OCI-LY3 (cell line): ENCODE measurements at regions not wholly inside any gene's neighbourhood (a gene's known extent, or its start where the extent isn't known, plus 50 kb on each side); places are given as distances from the start of the nearest gene placed in this dataset.
"Not testable (repeated sequence)": the region's sequence is repeated elsewhere in the genome, so short reads cannot be mapped to it uniquely, and the experiment has no call there.

ENCODE experiments used
- H2AFZ ChIP-seq: fragments of 200-600, 300-600 bp; shearing (Covaris generic); 2 replicates; pipeline ENCODE4 v1.6.0; 2014; ENCODE audit warnings: antibody characterized with exemption, low read depth, low read length
- H3K27ac ChIP-seq: fragments of 200-600, 300-600 bp; sonication (generic); 2 replicates; pipeline ENCODE4 v1.5.1; 2014; ENCODE audit warnings: mild to moderate bottlenecking, low read length, moderate library complexity, mixed read lengths
- H3K27me3 ChIP-seq: fragments of 200-600, 300-600 bp; sonication (generic); 2 replicates; pipeline ENCODE4 v1.6.1; 2014; ENCODE audit warnings: low read depth, low read length, mixed read lengths
- H3K36me3 ChIP-seq: fragments of 200-600, 300-600 bp; sonication (generic); replicated peaks from 2 replicates; pipeline ENCODE3; 2014; ENCODE audit warnings: low read depth, low read length, mixed read lengths
- H3K4me1 ChIP-seq: fragments of 300-600, 200-600 bp; sonication (generic); 2 replicates; pipeline ENCODE4 v1.6.1; 2014; ENCODE audit warnings: low read length, mixed read lengths
- H3K4me2 ChIP-seq: fragments of 200-600, 300-600 bp; sonication (generic); 2 replicates; pipeline ENCODE4 v1.6.1; 2014; ENCODE audit warnings: low read length, mixed read lengths
- H3K4me3 ChIP-seq: fragments of 300-600, 200-600 bp; sonication (generic); 2 replicates; pipeline ENCODE4 v1.5.1; 2014; ENCODE audit warnings: antibody characterized with exemption, mild to moderate bottlenecking, low read length, moderate library complexity
- H3K79me2 ChIP-seq: fragments of 300-600, 200-600 bp; shearing (Covaris generic); 2 replicates; pipeline ENCODE4 v1.6.1; 2014; ENCODE audit warnings: mild to moderate bottlenecking, low read length, mixed read lengths
- H3K9ac ChIP-seq: fragments of 300-600, 200-600 bp; shearing (Covaris generic); 2 replicates; pipeline ENCODE4 v1.6.0; 2014; ENCODE audit warnings: mild to moderate bottlenecking, low read length, moderate library complexity
- H3K9me3 ChIP-seq: fragments of 200-600, 300-600 bp; shearing (Covaris generic); 2 replicates; pipeline ENCODE4 v1.6.1; 2014; ENCODE audit warnings: low read length, mixed read lengths; ENCODE audit not compliant: insufficient read depth
- H4K20me1 ChIP-seq: fragments of 200-600, 300-600 bp; sonication (generic); 2 replicates; pipeline ENCODE4 v1.6.1; 2016; ENCODE audit warnings: low read length, mixed read lengths; ENCODE audit not compliant: insufficient read depth
- CTCF ChIP-seq: fragments of 200-600, 300-600 bp; sonication (generic); IDR thresholded peaks from 2 replicates; pipeline ENCODE4 v1.5.1; 2014; ENCODE audit warnings: antibody characterized with exemption, low read length, low read depth
- EZH2phosphoT487 ChIP-seq: fragments of 200-600 bp; shearing (Covaris generic); IDR thresholded peaks from 2 replicates; pipeline ENCODE4 v1.6.1; 2018; ENCODE audit warnings: antibody characterized with exemption, mixed run types, low read depth

GRCh38 chr12:74245458-74245857 lies 292.2 kb upstream of the ATXN7L3B start:
- Histone ChIP-seq H3K9ac (no peak overlapping the region), H2AFZ (no peak overlapping the region), H3K36me3 (no peaks in the 10 kb centered on the region), H3K4me3 (no peak overlapping the region), H3K9me3 (no peaks in the 10 kb centered on the region), H3K79me2 (no peaks in the 10 kb centered on the region), H3K27ac (no peak overlapping the region), H3K4me1 (no peaks in the 10 kb centered on the region), H3K4me2 (no peak overlapping the region), H3K27me3 (no peaks in the 10 kb centered on the region), H4K20me1 (no peaks in the 10 kb centered on the region)
- TF ChIP-seq EZH2phosphoT487 (no peak), CTCF (no peak)

- Histone ChIP-seq H3K9me3 (no peaks in the 10 kb centered on the region), H4K20me1 (no peaks in the 10 kb centered on the region), H3K27ac (no peak overlapping the region), H3K4me3 (no peak overlapping the region), H2AFZ (no peak overlapping the region), H3K36me3 (no peaks in the 10 kb centered on the region), H3K4me1 (no peaks in the 10 kb centered on the region), H3K27me3 (no peaks in the 10 kb centered on the region), H3K79me2 (no peaks in the 10 kb centered on the region), H3K9ac (no peak overlapping the region), H3K4me2 (no peak overlapping the region)
- TF ChIP-seq CTCF (no peak), EZH2phosphoT487 (no peak)
Measured at GRCh38 chr12:74250891-74251290, 286.7 kb upstream of the ATXN7L3B start.

GRCh38 chr12:74253826-74254225 lies 283.8 kb upstream of the ATXN7L3B start:
- H3K4me1 ChIP-seq, H3K27me3 ChIP-seq, H4K20me1 ChIP-seq, H3K27ac ChIP-seq, H3K4me2 ChIP-seq, H3K79me2 ChIP-seq, H3K36me3 ChIP-seq, H3K4me3 ChIP-seq, H3K9me3 ChIP-seq, H3K9ac ChIP-seq, H2AFZ ChIP-seq: not testable (repeated sequence)

- Histone ChIP-seq H3K27ac (no peak overlapping the region), H4K20me1 (no peaks in the 10 kb centered on the region), H3K27me3 (no peaks in the 10 kb centered on the region), H3K9me3 (no peaks in the 10 kb centered on the region), H3K4me3 (no peak overlapping the region), H3K4me1 (no peaks in the 10 kb centered on the region), H3K4me2 (no peak overlapping the region), H3K36me3 (no peaks in the 10 kb centered on the region), H3K79me2 (no peaks in the 10 kb centered on the region), H3K9ac (no peak overlapping the region), H2AFZ (no peak overlapping the region)
- TF ChIP-seq CTCF: no peak
- no peak for TF ChIP-seq EZH2phosphoT487
Measured at GRCh38 chr12:74254784-74255183, 282.9 kb upstream of the ATXN7L3B start.

- no peaks in the 10 kb centered on the region for H3K27me3 ChIP-seq
- TF ChIP-seq EZH2phosphoT487 (no peak), CTCF (no peak)
- H3K4me3 ChIP-seq: no peak overlapping the region
- no peak overlapping the region for H3K27ac ChIP-seq
- no peak overlapping the region for H3K4me2 ChIP-seq
- no peak overlapping the region for H2AFZ ChIP-seq
- no peaks in the 10 kb centered on the region for H3K79me2 ChIP-seq
- no peaks in the 10 kb centered on the region for H3K9me3 ChIP-seq
- H3K9ac ChIP-seq: no peak overlapping the region
- no peaks in the 10 kb centered on the region for H3K36me3 ChIP-seq
- H4K20me1 ChIP-seq: no peaks in the 10 kb centered on the region
- H3K4me1 ChIP-seq: no peaks in the 10 kb centered on the region
Measured at GRCh38 chr12:74259199-74259598, 278.4 kb upstream of the ATXN7L3B start.
